Right cardiac atrium (tissue), 5 donors: ENCODE measurements at regions not wholly inside any gene's neighbourhood (a gene's known extent, or its start where the extent isn't known, plus 50 kb on each side); places are given as distances from the start of the nearest gene placed in this dataset.
A peak's percentile ranks its signal among the peaks of the same experiment; 100 is the strongest.

Source experiments
- ATAC-seq, 2 donors: fragments of 200-7000 bp; cut with Tn5 transposase; one replicate each; pipeline versions ENCODE4 v1.8.0 to v1.9.1; 2020; ENCODE audit warnings: moderate library complexity in 2 of 2, mild to moderate bottlenecking in 1 of 2
- DNase-seq, 3 donors: peaks; one replicate each; pipeline ENCODE4 v3.0.0-alpha.2; 2020
- H3K27ac ChIP-seq: one replicate; pipeline ENCODE4 v1.5.1; 2013; ENCODE audit warnings: mild to moderate bottlenecking, low read length, control low read depth, moderate library complexity
- H3K27me3 ChIP-seq: one replicate; pipeline ENCODE4 v1.6.1; 2013; ENCODE audit not compliant: control insufficient read depth, insufficient read depth
- H3K4me1 ChIP-seq: one replicate; pipeline ENCODE4 v1.6.1; 2013; ENCODE audit warnings: low read length; ENCODE audit not compliant: control insufficient read depth, insufficient read depth
- H3K4me3 ChIP-seq: one replicate; pipeline ENCODE4 v1.5.1; 2013; ENCODE audit warnings: low read length, control low read depth
- H3K9me3 ChIP-seq: one replicate; pipeline ENCODE4 v1.6.1; 2013; ENCODE audit warnings: low read length; ENCODE audit not compliant: control insufficient read depth
- WGBS: extraction: QIAGEN DNeasy Blood & Tissue Kit; methylation state at CpG from one replicate; pipeline ENCODE4 v1.1.7; 2013; 5-methylcytosine and 5-hydroxymethylcytosine counted together
- intact Hi-C, 4 donors: fragments of 100-400 bp; cut with DNase I; formaldehyde crosslinking; loops; one replicate each; pipeline versions ENCODE4 v1.11.0 to v1.14.0; 2022 to 2023
- microRNA-seq, 2 donors: library from miRNA; unstranded; fragments of <30 nt; microRNA quantifications; one replicate each; pipeline ENCODE4 v1.2.0, GENCODE V29; 2020 to 2021
- donor health status: healthy with polysubstance abuse.
- donor health status: DM: no; HTN: yes; CAD: no.
- donor health status: DM: no; HTN: no; CAD: no.
- donor health status: DM: no; HTN: yes; CAD: no; lungs with severe emphysema.
- donor health status: DM: yes; HTN: yes; CAD: no.

- Histone ChIP-seq H3K9me3 (no peaks in the 10 kb centered on the region), H3K27me3 (no peaks in the 10 kb centered on the region), H3K4me1 (no peaks in the 10 kb centered on the region), H3K27ac (no peak overlapping the region), H3K4me3 (no peak overlapping the region)
- ATAC-seq (peak; percentile 43 to 69), DNase-seq (peak in 1 of 3 donors; percentile 48)
- intact Hi-C loops, result no loop called here
- 65% methylated on average over 3 of the region's 3 CpGs for WGBS
These were observed 55.1 kb upstream of the PDGFD start for GRCh38 chr11:104219096-104219495.

GRCh38 chr11:104214517-104214916 lies 50.6 kb upstream of the PDGFD start:
- no peak overlapping the region for H3K27ac ChIP-seq
- no peak for DNase-seq
- H3K27me3 ChIP-seq, result no peaks in the 10 kb centered on the region
- ATAC-seq, result no peak
- 84% methylated on average over 3 of the region's 3 CpGs for WGBS
- no peaks in the 10 kb centered on the region for H3K4me1 ChIP-seq
- H3K9me3 ChIP-seq, result no peaks in the 10 kb centered on the region
- no peak overlapping the region for H3K4me3 ChIP-seq
- intact Hi-C loops, result no loop called here

Small RNA genes in the stretch of these regions (microRNA-seq; reads per million reads assigned to microRNA genes)
- 0 to 0.54 reads per million in 2 donors for gene MIR7641-1
